Endodermal cell (in vitro differentiated cells): ENCODE measurements at regions not wholly inside any gene's neighbourhood (a gene's known extent, or its start where the extent isn't known, plus 50 kb on each side); places are given as distances from the start of the nearest gene placed in this dataset.

ENCODE experiments used
- DNase-seq: peaks from one replicate; pipeline ENCODE4 v3.0.0-alpha.2; 2017
- H3K27ac ChIP-seq: 2 replicates; pipeline ENCODE4 v1.5.1; 2013; ENCODE audit warnings: mild to moderate bottlenecking, low read depth, low read length, moderate library complexity
- H3K27me3 ChIP-seq: 2 replicates; pipeline ENCODE4 v1.6.1; 2013; ENCODE audit warnings: mild to moderate bottlenecking, low read length, moderate library complexity; ENCODE audit not compliant: insufficient read depth, control insufficient read depth, poor library complexity, severe bottlenecking
- H3K36me3 ChIP-seq: 2 replicates; pipeline ENCODE4 v1.7.0; 2013; ENCODE audit warnings: mild to moderate bottlenecking, low read length, moderate library complexity; ENCODE audit not compliant: control insufficient read depth, insufficient read depth
- H3K4me1 ChIP-seq: one replicate; pipeline ENCODE4 v1.7.0; 2013; ENCODE audit warnings: low read length; ENCODE audit not compliant: control insufficient read depth, insufficient read depth
- H3K4me3 ChIP-seq: 2 replicates; pipeline ENCODE4 v1.5.1; 2013; ENCODE audit warnings: mild to moderate bottlenecking, low read length, moderate library complexity
- H3K9ac ChIP-seq: 2 replicates; pipeline ENCODE4 v1.6.1; 2013; ENCODE audit warnings: mild to moderate bottlenecking, low read length, moderate library complexity; ENCODE audit not compliant: poor library complexity, severe bottlenecking; ENCODE audit errors: extremely low read depth
- H3K9me3 ChIP-seq: 2 replicates; pipeline ENCODE4 v1.6.1; 2013; ENCODE audit warnings: mild to moderate bottlenecking, low read length, moderate library complexity; ENCODE audit not compliant: control insufficient read depth
- H3K27ac Mint-ChIP-seq: 2 replicates; pipeline ENCODE4 v1.8.0; 2020; ENCODE audit warnings: mixed read lengths
- H3K27me3 Mint-ChIP-seq: 2 replicates; pipeline ENCODE4 v1.8.0; 2021; ENCODE audit warnings: mild to moderate bottlenecking, mixed read lengths; ENCODE audit not compliant: insufficient read depth
- H3K36me3 Mint-ChIP-seq: 2 replicates; pipeline ENCODE4 v1.8.0; 2020; ENCODE audit warnings: low read depth, mixed read lengths
- H3K4me1 Mint-ChIP-seq: 2 replicates; pipeline ENCODE4 v1.8.0; 2020; ENCODE audit warnings: mixed read lengths
- H3K4me3 Mint-ChIP-seq: 2 replicates; pipeline ENCODE4 v1.8.0; 2020; ENCODE audit warnings: mild to moderate bottlenecking, moderate library complexity, mixed read lengths
- H3K9me3 Mint-ChIP-seq: 2 replicates; pipeline ENCODE4 v1.8.0; 2020; ENCODE audit warnings: mild to moderate bottlenecking, mixed read lengths
- WGBS, 2 experiments: methylation state at CpG; one replicate each; pipeline versions ENCODE4 v1.1.5 to v1.1.7; 2013; ENCODE audit warnings: missing lambda C conversion rate in 2 of 2, mixed read lengths in 1 of 2; ENCODE audit not compliant: insufficient coverage in 1 of 2, insufficient read length in 1 of 2; 5-methylcytosine and 5-hydroxymethylcytosine counted together
- TF ChIP-seq, protein P1 (sequence below): fragments of 200-600 bp; sonication (generic); conservative IDR thresholded peaks from 2 replicates; pipeline ENCODE4 v1.5.0; 2021; ENCODE audit warnings: antibody characterized with exemption, mild to moderate bottlenecking

DNA sequence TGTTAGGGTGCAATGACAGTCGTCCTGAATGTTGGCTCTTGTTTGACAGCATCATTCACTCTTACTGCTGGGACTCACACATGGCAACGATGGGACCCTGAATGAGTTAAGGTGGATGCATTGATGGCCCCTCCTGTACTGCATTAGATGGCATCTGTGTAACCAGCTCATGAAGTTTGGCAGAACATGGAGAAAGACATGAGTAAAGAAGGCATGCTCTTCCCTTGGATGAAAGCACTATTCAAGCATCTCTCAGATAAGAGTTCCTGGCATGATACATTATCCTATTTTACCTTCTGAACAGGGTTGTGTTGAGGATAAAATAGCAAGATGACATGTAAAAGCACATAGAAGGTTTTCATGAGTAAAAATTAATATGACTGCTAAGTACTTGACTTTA is 142.2 kb upstream of the GAS1 start:
- Mint-ChIP-seq H3K27me3 (peaks cover 7% of the 10 kb centered on the region), H3K4me3 (no peak overlapping the region), H3K9me3 (no peaks in the 10 kb centered on the region), H3K36me3 (no peaks in the 10 kb centered on the region), H3K27ac (no peak overlapping the region), H3K4me1 (no peaks in the 10 kb centered on the region)
- no peak overlapping the region for H3K27ac ChIP-seq
- no peaks in the 10 kb centered on the region for H3K4me1 ChIP-seq
- no peaks in the 10 kb centered on the region for H3K36me3 ChIP-seq
- H3K9ac ChIP-seq: no peak overlapping the region
- no peak overlapping the region for H3K4me3 ChIP-seq
- no peaks in the 10 kb centered on the region for H3K9me3 ChIP-seq
- WGBS, 2 experiments: 21 to 57% methylated on average over 1 to 2 of the region's 2 CpGs
- TF ChIP-seq, protein P1, sequence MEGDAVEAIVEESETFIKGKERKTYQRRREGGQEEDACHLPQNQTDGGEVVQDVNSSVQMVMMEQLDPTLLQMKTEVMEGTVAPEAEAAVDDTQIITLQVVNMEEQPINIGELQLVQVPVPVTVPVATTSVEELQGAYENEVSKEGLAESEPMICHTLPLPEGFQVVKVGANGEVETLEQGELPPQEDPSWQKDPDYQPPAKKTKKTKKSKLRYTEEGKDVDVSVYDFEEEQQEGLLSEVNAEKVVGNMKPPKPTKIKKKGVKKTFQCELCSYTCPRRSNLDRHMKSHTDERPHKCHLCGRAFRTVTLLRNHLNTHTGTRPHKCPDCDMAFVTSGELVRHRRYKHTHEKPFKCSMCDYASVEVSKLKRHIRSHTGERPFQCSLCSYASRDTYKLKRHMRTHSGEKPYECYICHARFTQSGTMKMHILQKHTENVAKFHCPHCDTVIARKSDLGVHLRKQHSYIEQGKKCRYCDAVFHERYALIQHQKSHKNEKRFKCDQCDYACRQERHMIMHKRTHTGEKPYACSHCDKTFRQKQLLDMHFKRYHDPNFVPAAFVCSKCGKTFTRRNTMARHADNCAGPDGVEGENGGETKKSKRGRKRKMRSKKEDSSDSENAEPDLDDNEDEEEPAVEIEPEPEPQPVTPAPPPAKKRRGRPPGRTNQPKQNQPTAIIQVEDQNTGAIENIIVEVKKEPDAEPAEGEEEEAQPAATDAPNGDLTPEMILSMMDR: no peak
- no peaks in the 10 kb centered on the region for H3K27me3 ChIP-seq
- no peak for DNase-seq

DNA sequence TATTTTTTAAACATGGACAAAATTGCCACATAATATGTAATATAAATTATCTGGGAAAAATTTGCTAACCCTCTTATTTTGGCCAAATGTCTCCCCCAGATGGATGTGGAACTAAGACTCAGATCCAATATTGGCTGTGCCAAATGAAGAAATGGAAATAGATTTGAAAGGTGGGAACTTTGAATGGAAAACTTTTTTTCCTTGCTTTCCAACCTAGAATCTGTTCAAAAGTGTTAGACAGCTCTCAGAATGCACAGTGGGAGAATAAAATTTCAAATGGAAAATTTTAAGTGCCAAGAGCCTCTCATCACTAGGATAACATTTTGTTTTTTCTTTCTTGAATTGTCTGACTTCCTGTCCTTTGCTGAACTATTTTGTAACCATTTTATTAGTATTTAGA is 142.6 kb upstream of the GAS1 start:
- Mint-ChIP-seq H3K27me3 (peaks cover 7% of the 10 kb centered on the region), H3K27ac (no peak overlapping the region), H3K4me3 (no peak overlapping the region), H3K4me1 (no peaks in the 10 kb centered on the region), H3K36me3 (no peaks in the 10 kb centered on the region), H3K9me3 (no peaks in the 10 kb centered on the region)
- H3K9me3 ChIP-seq: no peaks in the 10 kb centered on the region
- H3K27me3 ChIP-seq: no peaks in the 10 kb centered on the region
- DNase-seq: no peak
- TF ChIP-seq, protein P1: no peak
- H3K9ac ChIP-seq: no peak overlapping the region
- H3K4me1 ChIP-seq: no peaks in the 10 kb centered on the region
- H3K27ac ChIP-seq: no peak overlapping the region
- H3K36me3 ChIP-seq: no peaks in the 10 kb centered on the region
- H3K4me3 ChIP-seq: no peak overlapping the region

DNA sequence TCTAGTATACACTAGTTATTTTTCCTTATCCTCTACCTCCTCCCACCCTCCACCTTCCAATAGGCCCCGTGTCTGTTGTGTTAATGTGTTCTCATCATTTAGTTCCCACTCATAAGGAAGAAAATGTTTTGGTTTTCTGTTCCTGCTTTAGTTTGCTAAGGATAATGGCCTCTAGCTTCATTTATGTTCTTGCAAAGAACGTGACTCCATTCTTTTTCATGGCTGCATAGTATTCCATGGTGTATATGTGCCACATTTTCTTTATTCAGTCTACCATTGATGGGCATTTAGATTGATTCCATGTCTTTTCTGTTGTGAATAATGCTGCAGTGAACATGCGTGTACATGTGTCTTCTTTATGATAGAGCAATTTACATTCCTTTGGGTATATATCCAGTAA is 146.5 kb upstream of the GAS1 start:
- no peak for DNase-seq
- WGBS, 2 experiments: 89 to 95% methylated on average over 3 of the region's 3 CpGs
- Mint-ChIP-seq H3K4me1 (no peaks in the 10 kb centered on the region), H3K4me3 (no peak overlapping the region), H3K36me3 (no peaks in the 10 kb centered on the region), H3K27ac (no peak overlapping the region), H3K27me3 (peaks cover 5% of the 10 kb centered on the region), H3K9me3 (no peaks in the 10 kb centered on the region)
- H3K27me3 ChIP-seq: no peaks in the 10 kb centered on the region
- H3K9me3 ChIP-seq: no peaks in the 10 kb centered on the region
- H3K36me3 ChIP-seq: no peaks in the 10 kb centered on the region
- H3K4me1 ChIP-seq: no peaks in the 10 kb centered on the region
- no peak overlapping the region for H3K4me3 ChIP-seq
- TF ChIP-seq, protein P1: no peak
- H3K27ac ChIP-seq: no peak overlapping the region
- no peak overlapping the region for H3K9ac ChIP-seq
